Central memory CD8-positive, alpha-beta T cell (primary cell): ENCODE measurements at regions not wholly inside any gene's neighbourhood (a gene's known extent, or its start where the extent isn't known, plus 50 kb on each side); places are given as distances from the start of the nearest gene placed in this dataset.

ENCODE experiments used
- ATAC-seq: fragments of 150-1000 bp; cut with Tn5 transposase; replicated peaks from 2 replicates; pipeline ENCODE4 v1.10.0; 2022; ENCODE audit warnings: mild to moderate bottlenecking, moderate FRiP score, moderate number of reproducible peaks; ENCODE audit not compliant: poor library complexity, severe bottlenecking; ENCODE audit errors: extremely low read depth
- DNase-seq, 2 donors: peaks; one replicate each; pipeline ENCODE4 v3.0.0; 2021; ENCODE audit warnings: low spot score in 2 of 2
- H3K27ac Mint-ChIP-seq: one replicate; pipeline ENCODE4 v1.8.0; 2022; ENCODE audit warnings: low read depth, mild to moderate bottlenecking, moderate library complexity, mixed read lengths
- H3K27me3 Mint-ChIP-seq: one replicate; pipeline ENCODE4 v1.8.0; 2022; ENCODE audit warnings: mixed read lengths
- H3K36me3 Mint-ChIP-seq: one replicate; pipeline ENCODE4 v1.8.0; 2022; ENCODE audit warnings: mild to moderate bottlenecking, moderate library complexity, mixed read lengths; ENCODE audit not compliant: insufficient read depth
- H3K4me1 Mint-ChIP-seq: one replicate; pipeline ENCODE4 v1.8.0; 2022; ENCODE audit warnings: mixed read lengths
- H3K4me3 Mint-ChIP-seq: one replicate; pipeline ENCODE4 v1.8.0; 2022; ENCODE audit warnings: mild to moderate bottlenecking, moderate library complexity, mixed read lengths
- H3K9me3 Mint-ChIP-seq: one replicate; pipeline ENCODE4 v1.8.0; 2022; ENCODE audit warnings: mixed read lengths

DNA sequence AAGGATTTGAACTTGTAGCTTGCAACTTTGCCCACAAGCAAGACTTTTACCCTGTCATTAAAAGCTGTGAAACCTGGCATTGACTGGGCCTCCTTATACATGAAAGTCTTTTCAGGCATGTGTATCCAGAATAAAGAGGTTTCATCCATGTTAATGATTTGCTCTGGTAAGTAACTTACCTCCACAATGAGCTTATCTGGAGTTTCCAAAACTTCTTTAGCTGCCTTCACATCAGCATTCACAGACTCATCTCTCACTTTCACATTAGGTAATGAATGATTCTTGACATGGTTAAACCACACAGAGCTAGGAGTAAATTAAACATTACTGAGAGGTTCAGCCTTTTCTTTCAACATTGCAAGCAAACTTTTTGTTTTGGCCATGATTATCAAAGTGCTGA lies 234.4 kb upstream of the CLEC14A start:
- DNase-seq (no peak), ATAC-seq (no peak)
- Mint-ChIP-seq H3K4me1 (no peaks in the 10 kb centered on the region), H3K4me3 (no peak overlapping the region), H3K27me3 (no peaks in the 10 kb centered on the region), H3K9me3 (peaks cover 11% of the 10 kb centered on the region), H3K27ac (no peak overlapping the region), H3K36me3 (no peaks in the 10 kb centered on the region)

GRCh38 chr14:38485026-38485425 lies 229.1 kb upstream of the CLEC14A start:
- Mint-ChIP-seq H3K4me3 (no peak overlapping the region), H3K4me1 (no peaks in the 10 kb centered on the region), H3K9me3 (no peaks in the 10 kb centered on the region), H3K27me3 (no peaks in the 10 kb centered on the region), H3K27ac (no peak overlapping the region), H3K36me3 (no peaks in the 10 kb centered on the region)
- no peak for ATAC-seq
- DNase-seq: no peak

GRCh38 chr14:38481952-38482678 lies 226.2 kb upstream of the CLEC14A start:
- Mint-ChIP-seq H3K27ac (no peak overlapping the region), H3K4me1 (no peaks in the 10 kb centered on the region), H3K4me3 (no peak overlapping the region), H3K36me3 (no peaks in the 10 kb centered on the region), H3K27me3 (no peaks in the 10 kb centered on the region), H3K9me3 (peaks cover 13% of the 10 kb centered on the region)
- no peak for DNase-seq
- ATAC-seq: no peak

DNA sequence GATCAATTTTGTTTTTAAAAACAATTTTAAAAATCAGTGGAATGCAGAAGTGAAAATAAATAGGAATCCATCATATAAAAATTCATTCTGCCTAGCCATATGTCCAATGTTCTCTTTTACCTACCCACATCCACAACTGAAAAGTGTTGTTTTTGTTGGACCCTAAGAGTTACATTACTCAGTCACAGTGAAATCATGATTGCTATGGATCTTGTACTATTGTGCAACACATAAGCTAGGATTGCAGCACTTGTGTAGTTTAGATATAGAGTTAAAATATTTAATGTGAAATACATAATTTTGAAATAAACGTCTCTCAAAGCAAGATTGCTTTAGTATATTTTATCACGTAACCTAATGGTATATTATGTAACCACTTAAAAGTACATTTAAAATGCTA lies 213.3 kb upstream of the CLEC14A start:
- Mint-ChIP-seq H3K4me1 (no peaks in the 10 kb centered on the region), H3K9me3 (peaks cover 22% of the 10 kb centered on the region), H3K4me3 (no peak overlapping the region), H3K36me3 (no peaks in the 10 kb centered on the region), H3K27ac (no peak overlapping the region), H3K27me3 (no peaks in the 10 kb centered on the region)
- DNase-seq: no peak
- ATAC-seq: no peak

DNA sequence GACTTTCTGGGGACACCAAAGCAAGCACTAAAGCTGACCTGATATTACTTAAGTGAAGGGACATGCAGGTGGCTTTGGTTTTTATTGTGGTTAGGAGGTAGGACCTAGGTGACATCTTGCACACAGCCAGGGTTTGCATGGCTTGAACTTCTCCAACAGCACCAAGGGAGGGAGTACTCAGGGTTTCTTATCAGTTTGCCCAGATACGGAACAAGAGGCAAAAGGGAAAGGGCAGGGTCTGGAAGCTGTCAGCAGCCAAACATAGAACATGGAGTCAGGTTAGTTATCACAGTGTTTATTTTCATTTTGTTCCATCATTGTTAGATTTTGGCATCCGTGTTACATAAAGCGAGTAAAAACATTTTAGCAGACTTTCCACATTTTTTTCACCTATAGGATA lies 186.3 kb upstream of the CLEC14A start:
- Mint-ChIP-seq H3K27me3 (no peaks in the 10 kb centered on the region), H3K4me3 (no peak overlapping the region), H3K27ac (no peak overlapping the region), H3K4me1 (no peaks in the 10 kb centered on the region), H3K9me3 (peaks cover 8% of the 10 kb centered on the region), H3K36me3 (no peaks in the 10 kb centered on the region)
- no peak for DNase-seq
- no peak for ATAC-seq

DNA sequence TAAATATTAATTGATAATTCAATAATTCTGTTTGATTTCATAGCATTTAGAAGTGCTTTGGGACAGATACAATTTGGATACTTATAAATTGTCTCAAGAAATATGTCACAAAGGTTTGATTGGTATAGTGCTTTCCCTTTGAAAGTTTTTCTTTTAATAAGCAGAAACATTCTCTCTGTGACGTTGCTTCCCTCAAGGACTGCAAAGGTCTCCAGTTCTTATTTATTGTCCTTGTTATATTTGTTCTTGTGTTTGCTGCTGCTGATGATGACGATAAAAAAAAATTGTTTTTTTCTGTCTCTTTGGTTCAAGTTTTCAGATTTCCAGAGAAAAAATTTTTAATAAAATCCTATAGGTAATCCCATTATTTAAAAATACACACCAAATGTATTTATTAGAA lies 176.3 kb upstream of the CLEC14A start:
- H3K27me3 Mint-ChIP-seq: no peaks in the 10 kb centered on the region
- no peaks in the 10 kb centered on the region for H3K9me3 Mint-ChIP-seq
- no peaks in the 10 kb centered on the region for H3K4me1 Mint-ChIP-seq
- no peak overlapping the region for H3K4me3 Mint-ChIP-seq
- DNase-seq: no peak
- ATAC-seq: no peak
- no peak overlapping the region for H3K27ac Mint-ChIP-seq
- peaks cover 2% of the 10 kb centered on the region for H3K36me3 Mint-ChIP-seq

- ATAC-seq (no peak), DNase-seq (no peak)
- Mint-ChIP-seq H3K27me3 (no peaks in the 10 kb centered on the region), H3K36me3 (peaks cover 2% of the 10 kb centered on the region), H3K27ac (no peak overlapping the region), H3K4me1 (no peaks in the 10 kb centered on the region), H3K4me3 (no peak overlapping the region), H3K9me3 (no peaks in the 10 kb centered on the region)
Observed at GRCh38 chr14:38431156-38431555, 175.3 kb upstream of the CLEC14A start.

DNA sequence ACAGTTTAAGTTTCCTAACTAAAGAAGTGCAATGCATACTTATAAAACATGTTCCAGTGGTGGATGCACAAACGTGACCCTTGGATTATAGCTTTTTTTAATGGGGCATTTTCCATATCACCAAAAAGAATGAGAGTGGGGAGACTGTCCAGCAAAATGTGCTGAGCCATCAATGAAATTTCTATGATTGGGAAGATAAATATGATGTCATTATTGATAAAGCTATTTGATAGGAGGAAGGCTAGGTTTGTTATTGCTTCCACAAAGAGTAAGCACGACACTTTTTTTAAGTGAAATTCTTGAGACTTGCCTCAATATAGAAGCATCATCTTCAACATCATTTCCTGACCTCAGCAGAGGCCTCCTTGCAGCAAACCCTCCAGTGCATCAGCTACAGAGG lies 174.6 kb upstream of the CLEC14A start:
- no peak overlapping the region for H3K27ac Mint-ChIP-seq

DNA sequence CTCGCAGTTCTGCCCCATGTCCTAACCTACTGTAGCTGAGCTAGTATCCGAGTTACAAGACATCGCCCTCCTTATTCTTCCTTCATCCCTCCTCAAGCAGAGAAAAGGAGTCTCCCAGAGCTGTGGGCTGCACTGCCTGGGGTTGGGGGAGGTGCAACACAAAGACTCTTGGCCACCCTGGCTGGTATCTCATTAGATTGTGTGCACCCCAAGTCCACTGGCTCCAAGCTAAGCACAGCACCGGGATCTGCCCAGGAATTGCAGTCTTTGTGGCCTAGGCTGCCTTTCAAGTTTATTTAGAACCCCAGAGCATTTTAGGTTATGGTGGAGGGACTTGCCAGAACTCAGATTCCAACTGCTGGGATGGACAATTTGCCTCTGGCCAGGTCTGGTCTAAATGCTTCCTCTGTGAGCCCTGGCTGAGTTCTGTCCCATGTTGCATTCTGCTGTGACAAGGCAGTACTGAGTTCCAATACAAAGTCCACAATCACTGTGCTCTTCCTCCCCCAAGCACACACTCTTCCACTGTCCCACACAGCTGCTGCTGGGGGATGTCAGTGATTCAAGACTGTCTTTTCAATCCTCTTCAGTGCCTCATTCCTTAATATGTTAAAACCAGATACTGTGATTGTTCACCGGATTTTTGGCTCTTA lies 169.6 kb upstream of the CLEC14A start:
- Mint-ChIP-seq H3K4me1 (no peaks in the 10 kb centered on the region), H3K4me3 (no peak overlapping the region), H3K9me3 (peaks cover 22% of the 10 kb centered on the region), H3K36me3 (peaks cover 1% of the 10 kb centered on the region), H3K27me3 (no peaks in the 10 kb centered on the region), H3K27ac (no peak overlapping the region)
- DNase-seq (no peak), ATAC-seq (no peak)

More for the DNA sequence above, 174.6 kb upstream of the CLEC14A start:
- Mint-ChIP-seq H3K4me1 (no peaks in the 10 kb centered on the region), H3K4me3 (no peak overlapping the region), H3K9me3 (peaks cover 4% of the 10 kb centered on the region), H3K27me3 (no peaks in the 10 kb centered on the region), H3K36me3 (peaks cover 2% of the 10 kb centered on the region)
- ATAC-seq: no peak
- DNase-seq: no peak

- DNase-seq (no peak), ATAC-seq (no peak)
- peaks cover 1% of the 10 kb centered on the region for H3K36me3 Mint-ChIP-seq
- no peaks in the 10 kb centered on the region for H3K27me3 Mint-ChIP-seq
- H3K27ac Mint-ChIP-seq: no peak overlapping the region
- no peaks in the 10 kb centered on the region for H3K4me1 Mint-ChIP-seq
- H3K9me3 Mint-ChIP-seq: peaks cover 27% of the 10 kb centered on the region
- H3K4me3 Mint-ChIP-seq: no peak overlapping the region
Observed at GRCh38 chr14:38420048-38420447, 164.2 kb upstream of the CLEC14A start.

DNA sequence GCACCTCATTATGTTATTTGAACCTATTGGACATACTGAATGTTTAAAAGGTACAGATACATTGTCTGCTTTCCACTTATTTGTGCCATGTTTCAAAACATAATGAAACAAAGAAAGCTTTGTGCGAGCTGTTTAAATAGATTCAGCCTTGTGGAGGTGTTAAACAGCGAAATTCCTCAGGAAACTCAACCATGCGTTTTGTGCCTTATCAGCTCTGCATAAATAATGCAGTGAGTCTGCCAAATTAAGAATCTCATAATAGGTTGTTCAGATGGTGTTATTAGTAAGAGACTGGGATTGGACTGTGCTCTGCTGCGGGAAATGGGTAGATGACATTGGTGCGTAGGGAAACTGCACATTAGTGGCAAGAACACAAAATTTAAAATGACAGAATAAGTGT lies 163.7 kb upstream of the CLEC14A start:
- Mint-ChIP-seq H3K4me3 (no peak overlapping the region), H3K27ac (no peak overlapping the region), H3K27me3 (no peaks in the 10 kb centered on the region), H3K4me1 (no peaks in the 10 kb centered on the region), H3K36me3 (peaks cover 1% of the 10 kb centered on the region), H3K9me3 (peaks cover 25% of the 10 kb centered on the region)
- no peak for ATAC-seq
- no peak for DNase-seq

DNA sequence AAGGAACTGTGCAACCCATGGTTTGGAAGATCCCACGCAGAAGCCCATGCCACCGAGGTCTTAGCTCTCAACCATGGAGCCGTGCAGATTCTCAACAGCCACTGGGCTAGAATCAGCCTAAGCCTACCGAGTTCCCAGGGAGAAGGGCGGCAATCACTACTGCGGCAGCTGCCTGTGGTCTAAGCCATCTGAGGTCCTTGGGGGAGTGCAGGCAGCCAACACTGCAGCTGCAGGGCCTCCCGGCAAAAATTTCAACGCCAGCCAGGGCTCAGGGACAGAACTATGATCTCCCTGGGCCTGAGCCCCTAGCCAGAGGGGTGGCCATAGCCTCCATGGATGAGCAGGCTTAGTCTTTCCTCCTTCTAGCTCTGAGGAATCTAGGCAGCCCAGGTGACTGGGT lies 156.8 kb upstream of the CLEC14A start:
- no peak overlapping the region for H3K4me3 Mint-ChIP-seq
- H3K27ac Mint-ChIP-seq: no peak overlapping the region
- no peaks in the 10 kb centered on the region for H3K36me3 Mint-ChIP-seq
- no peaks in the 10 kb centered on the region for H3K4me1 Mint-ChIP-seq
- H3K27me3 Mint-ChIP-seq: no peaks in the 10 kb centered on the region
- peaks cover 16% of the 10 kb centered on the region for H3K9me3 Mint-ChIP-seq
- DNase-seq (no peak), ATAC-seq (no peak)

DNA sequence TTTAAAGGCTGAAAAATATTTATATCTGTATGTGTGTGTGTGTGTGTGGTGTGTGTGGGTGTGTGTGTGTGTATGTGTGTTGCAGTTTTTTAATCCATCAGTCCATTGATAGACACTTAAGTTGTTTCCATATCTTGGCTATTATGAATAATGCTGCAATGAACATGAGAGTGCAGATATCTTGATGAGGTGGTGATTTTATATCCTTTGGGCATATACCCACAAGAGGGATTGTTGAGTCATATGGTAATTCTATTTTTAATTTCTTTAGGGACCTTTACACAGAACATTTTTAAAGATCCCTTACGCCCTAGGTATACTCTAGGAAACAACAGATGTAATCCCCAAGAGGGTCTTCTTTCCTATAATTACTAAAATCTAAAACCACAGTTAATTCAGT lies 154.5 kb upstream of the CLEC14A start:
- Mint-ChIP-seq H3K4me3 (no peak overlapping the region), H3K36me3 (no peaks in the 10 kb centered on the region), H3K4me1 (no peaks in the 10 kb centered on the region), H3K9me3 (peaks cover 9% of the 10 kb centered on the region), H3K27ac (no peak overlapping the region), H3K27me3 (no peaks in the 10 kb centered on the region)
- ATAC-seq (no peak), DNase-seq (no peak)
